ENCODE measurements at regions not wholly inside any gene's neighbourhood (a gene's known extent, or its start where the extent isn't known, plus 50 kb on each side); places are given as distances from the start of the nearest gene placed in this dataset.

DNA sequence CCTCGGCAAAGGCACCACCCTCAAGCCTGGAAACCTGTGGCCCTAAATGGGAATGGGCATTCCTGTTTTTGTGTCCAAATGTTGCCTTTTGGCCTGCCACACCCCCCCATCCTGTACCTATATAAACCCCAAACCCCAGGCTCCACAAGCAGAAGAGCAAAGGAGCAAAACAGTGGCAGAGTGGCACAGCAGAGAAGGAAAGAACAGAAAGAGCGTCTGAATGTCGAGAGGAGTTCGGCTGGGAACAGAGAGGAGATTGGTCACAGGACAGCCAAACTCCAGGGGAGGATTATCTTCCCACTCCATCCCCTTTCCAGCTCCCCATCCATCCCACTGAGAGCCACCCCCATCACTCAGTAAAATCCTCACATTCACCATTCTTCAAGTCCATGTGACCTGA is 58.0 kb upstream of the PREP start:
- TF ChIP-seq, protein P1, sequence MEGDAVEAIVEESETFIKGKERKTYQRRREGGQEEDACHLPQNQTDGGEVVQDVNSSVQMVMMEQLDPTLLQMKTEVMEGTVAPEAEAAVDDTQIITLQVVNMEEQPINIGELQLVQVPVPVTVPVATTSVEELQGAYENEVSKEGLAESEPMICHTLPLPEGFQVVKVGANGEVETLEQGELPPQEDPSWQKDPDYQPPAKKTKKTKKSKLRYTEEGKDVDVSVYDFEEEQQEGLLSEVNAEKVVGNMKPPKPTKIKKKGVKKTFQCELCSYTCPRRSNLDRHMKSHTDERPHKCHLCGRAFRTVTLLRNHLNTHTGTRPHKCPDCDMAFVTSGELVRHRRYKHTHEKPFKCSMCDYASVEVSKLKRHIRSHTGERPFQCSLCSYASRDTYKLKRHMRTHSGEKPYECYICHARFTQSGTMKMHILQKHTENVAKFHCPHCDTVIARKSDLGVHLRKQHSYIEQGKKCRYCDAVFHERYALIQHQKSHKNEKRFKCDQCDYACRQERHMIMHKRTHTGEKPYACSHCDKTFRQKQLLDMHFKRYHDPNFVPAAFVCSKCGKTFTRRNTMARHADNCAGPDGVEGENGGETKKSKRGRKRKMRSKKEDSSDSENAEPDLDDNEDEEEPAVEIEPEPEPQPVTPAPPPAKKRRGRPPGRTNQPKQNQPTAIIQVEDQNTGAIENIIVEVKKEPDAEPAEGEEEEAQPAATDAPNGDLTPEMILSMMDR (IDR thresholded peaks at IDR 0.05), result no peak
- no peak for TF ChIP-seq POLR2A (IDR thresholded peaks at IDR 0.05)
